GM12872 (cell line): ENCODE measurements at regions not wholly inside any gene's neighbourhood (a gene's known extent, or its start where the extent isn't known, plus 50 kb on each side); places are given as distances from the start of the nearest gene placed in this dataset.

Experiments used
- TF ChIP-seq, protein P1 (sequence below): IDR thresholded peaks from 3 replicates; pipeline ENCODE4 v1.5.1; 2011; ENCODE audit warnings: low read depth, mild to moderate bottlenecking, low read length, moderate library complexity; ENCODE audit not compliant: insufficient read depth

DNA sequence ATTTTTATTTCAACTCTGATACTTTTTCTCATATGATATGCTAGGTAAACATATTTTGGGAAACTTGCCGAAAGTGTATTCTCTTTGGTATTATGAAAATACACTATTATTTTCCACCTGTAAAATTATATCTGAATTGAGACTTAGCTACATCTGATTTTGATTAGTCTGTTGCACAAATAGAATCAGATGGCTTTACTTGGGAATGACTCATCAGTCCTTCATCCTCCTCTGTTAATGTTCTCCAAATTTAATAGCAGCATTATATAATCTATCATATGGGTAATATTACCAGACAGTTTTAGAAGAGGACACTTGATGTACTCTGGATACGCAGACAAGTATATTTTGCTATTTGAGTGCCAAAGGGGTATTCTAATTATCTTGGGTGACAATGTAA, 245.3 kb downstream of the CTH start:
- TF ChIP-seq, protein P1, sequence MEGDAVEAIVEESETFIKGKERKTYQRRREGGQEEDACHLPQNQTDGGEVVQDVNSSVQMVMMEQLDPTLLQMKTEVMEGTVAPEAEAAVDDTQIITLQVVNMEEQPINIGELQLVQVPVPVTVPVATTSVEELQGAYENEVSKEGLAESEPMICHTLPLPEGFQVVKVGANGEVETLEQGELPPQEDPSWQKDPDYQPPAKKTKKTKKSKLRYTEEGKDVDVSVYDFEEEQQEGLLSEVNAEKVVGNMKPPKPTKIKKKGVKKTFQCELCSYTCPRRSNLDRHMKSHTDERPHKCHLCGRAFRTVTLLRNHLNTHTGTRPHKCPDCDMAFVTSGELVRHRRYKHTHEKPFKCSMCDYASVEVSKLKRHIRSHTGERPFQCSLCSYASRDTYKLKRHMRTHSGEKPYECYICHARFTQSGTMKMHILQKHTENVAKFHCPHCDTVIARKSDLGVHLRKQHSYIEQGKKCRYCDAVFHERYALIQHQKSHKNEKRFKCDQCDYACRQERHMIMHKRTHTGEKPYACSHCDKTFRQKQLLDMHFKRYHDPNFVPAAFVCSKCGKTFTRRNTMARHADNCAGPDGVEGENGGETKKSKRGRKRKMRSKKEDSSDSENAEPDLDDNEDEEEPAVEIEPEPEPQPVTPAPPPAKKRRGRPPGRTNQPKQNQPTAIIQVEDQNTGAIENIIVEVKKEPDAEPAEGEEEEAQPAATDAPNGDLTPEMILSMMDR: no peak

DNA sequence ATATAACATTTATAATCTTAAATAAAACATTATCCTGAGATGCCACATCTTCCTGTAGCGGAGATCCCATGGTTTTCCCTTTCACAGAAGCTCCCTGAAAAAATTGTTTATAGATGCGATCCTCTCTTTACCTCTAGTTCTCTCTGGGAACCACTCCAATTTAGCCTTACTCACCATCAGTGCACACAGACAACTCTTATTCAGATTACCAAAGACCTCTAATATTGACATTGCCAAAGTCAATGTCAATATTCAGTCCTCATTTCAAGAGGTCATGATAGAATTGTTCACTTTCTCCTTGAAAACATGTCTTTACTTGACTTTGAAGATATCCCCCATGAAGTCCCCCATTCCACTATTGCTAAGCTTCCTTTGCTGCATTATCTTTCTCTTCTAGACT, 248.8 kb downstream of the CTH start:
- TF ChIP-seq, protein P1: no peak

DNA sequence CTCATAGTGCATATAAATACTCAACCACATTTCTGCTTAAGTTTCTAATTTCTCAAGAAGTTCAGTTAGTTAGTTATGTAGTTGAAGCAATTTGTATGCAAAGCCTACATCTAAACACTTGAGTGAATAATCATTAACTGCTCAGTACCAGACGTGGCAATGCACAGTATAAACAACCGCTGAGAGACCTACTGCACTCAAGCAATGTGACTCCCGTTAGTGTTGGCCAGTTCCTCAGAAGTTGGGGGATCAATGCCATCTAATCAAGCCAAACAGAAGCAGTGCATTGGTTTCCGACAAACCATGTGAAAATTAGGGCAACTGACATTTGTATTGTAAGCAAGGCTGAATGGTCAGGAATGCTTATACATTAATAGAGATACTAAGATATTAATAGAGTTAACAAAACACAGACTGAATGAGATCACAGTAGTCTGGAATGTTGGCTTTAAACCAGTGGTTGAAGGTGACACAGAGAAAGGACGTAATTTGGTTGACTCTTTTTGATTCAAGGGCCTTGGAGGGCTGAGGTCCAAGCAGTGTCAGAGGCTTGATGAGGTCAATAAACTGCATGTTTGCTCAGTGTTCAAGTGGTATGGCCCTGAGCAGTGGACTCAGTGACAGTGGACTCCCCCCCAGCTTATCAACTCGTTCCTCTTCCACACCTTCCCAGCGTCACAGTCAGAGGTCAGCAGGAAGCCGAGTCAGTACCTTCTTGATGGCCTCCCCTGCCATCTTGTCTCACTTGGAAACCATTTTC, 255.5 kb downstream of the CTH start:
- TF ChIP-seq, protein P1: no peak

DNA sequence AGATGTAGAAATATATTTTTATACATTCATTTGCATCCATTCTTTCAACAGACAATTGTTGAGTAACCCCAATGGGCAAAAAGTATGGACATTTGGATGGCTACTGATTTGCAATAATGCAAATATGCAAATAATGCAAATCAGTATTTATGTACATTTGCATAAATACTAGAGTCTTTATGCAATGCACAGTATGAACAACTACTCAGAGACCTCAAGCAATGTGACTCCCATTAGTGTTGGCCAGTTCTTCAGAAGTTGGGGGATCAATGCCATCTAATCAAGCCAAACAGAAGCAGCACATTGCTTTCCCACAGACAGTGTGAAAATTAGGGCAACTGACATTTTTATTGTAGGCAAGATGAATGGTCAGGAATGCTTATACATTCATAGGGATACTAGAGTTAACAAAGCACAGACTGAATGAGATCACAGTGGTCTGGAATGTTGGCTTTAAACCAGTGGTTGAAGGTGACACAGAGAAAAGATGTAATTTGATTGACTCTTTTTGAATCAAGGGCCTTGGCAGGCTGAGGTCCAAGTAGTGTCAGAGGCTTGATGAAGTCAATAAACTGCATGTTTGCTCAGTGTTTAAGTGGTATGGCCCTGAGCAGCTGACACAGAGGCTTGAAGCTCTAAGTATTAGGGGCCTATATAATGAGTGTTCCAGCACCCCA, 256.6 kb downstream of the CTH start:
- TF ChIP-seq, protein P1: no peak

DNA sequence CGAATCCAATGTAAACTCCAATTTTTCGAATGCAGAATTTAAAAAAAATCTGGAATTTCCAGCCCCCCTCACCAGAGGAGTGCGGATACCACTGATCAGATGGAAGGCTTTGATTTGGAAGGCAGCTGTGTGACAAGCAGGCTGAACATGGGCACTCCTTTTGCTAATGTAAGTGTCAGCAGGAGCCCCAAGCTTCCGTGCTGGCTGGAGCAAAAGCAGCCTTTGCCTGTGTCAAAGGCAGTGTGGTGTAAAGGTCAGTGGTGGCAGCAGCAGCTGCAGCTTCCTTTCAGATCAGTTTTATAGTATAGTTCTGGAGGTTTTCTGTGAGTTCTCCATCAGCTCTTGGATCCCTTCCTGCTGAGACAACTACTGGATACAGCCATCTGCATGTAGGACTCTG, 259.9 kb downstream of the CTH start:
- TF ChIP-seq, protein P1: no peak

DNA sequence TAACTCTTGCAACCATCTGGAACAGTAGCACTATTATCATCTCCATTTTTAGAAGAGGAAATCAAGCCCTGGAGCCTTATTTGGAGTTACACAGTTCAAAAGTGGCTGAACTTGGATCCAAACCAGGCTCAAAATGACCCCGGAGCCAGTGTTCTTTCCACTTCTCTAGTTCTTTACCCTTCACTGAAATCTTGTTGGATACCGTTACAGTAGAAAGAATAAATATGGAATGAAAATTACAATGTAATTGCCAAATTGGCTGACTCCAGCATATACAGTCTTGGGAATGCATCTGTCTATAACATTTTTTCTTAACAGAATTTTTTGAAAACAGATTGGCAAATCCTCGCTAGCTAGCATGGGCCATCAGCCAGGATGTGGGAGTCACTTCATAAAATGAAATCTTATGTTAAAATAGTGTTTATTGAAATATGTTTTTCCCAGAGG, 261.4 kb downstream of the CTH start:
- TF ChIP-seq, protein P1: no peak

DNA sequence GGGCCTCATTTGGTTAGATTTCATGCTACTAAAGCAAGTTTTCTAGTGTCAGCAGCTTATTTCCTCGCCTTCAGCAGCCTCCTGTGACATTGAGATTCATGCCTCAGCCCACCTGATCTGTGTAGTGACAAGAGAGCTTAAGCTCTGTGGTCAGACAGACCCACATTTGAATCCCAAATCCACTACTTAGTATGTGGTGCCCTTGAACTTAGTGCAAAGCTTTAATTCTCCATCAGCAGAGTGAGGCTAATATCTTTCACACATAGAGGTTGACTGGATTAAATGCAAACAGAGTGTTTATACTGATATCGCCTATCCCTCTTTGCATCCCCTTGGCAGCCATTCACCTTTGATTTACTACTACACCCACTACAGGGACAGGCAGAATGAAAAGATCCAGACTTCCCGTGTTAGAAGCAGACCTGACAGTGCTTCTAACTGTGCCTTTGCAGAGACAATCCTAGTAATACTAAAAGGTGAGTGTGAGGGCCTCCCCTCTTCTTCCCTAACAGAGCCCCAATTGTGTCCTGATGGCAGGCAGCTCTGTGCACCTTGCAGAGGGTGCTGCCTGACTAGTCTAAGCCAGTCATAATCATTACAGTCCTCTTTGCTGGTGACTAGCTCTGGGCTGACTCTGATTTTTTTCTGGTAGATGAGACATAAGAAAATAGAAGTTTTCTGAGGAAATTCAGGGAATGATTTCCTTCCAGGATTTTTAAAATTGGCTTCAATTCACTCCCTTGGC, 264.0 kb downstream of the CTH start:
- TF ChIP-seq, protein P1: no peak
